ENCODE measurements at regions not wholly inside any gene's neighbourhood (a gene's known extent, or its start where the extent isn't known, plus 50 kb on each side); places are given as distances from the start of the nearest gene placed in this dataset.
"Not testable (repeated sequence)": the region's sequence is repeated elsewhere in the genome, so short reads cannot be mapped to it uniquely, and the experiment has no call there.

- Histone ChIP-seq H3K9me3 (no peaks in the 10 kb centered on the region), H3K27ac (no peak overlapping the region), H3K4me2 (no peak overlapping the region), H3K4me1 (peaks cover 26% of the 10 kb centered on the region), H3K36me3 (peaks cover 20% of the 10 kb centered on the region; the same call in 1 of the 2 replicates), H4K20me1 (no peaks in the 10 kb centered on the region), H3K27me3 (no peaks in the 10 kb centered on the region), H3K4me3 (no peak overlapping the region), H3K9ac (no peak overlapping the region)
- TF ChIP-seq Cebpa-rat (IDR thresholded peaks at IDR 0.05), result no peak
Observed at GRCh38 chr11:126139111-126140091, 72.0 kb downstream of the RPUSD4 start.

- no peak overlapping the region for H3K4me3 ChIP-seq
- peaks cover 20% of the 10 kb centered on the region; the same call in 1 of the 2 replicates for H3K36me3 ChIP-seq
- no peak for TF ChIP-seq Cebpa-rat (IDR thresholded peaks at IDR 0.05)
- no peak overlapping the region for H3K27ac ChIP-seq
- H3K4me2 ChIP-seq, result no peak overlapping the region
- H3K9ac ChIP-seq, result no peak overlapping the region
- H3K4me1 ChIP-seq, result peaks cover 26% of the 10 kb centered on the region
- H3K9me3 ChIP-seq, result no peaks in the 10 kb centered on the region
- no peaks in the 10 kb centered on the region for H3K27me3 ChIP-seq
- no peaks in the 10 kb centered on the region for H4K20me1 ChIP-seq
Observed at GRCh38 chr11:126138636-126139035, 72.8 kb downstream of the RPUSD4 start.

- Histone ChIP-seq H3K36me3 (peaks cover 20% of the 10 kb centered on the region; the same call in 1 of the 2 replicates), H3K27ac (no peak overlapping the region), H4K20me1 (no peaks in the 10 kb centered on the region), H3K4me1 (peaks cover 26% of the 10 kb centered on the region), H3K27me3 (no peaks in the 10 kb centered on the region), H3K9me3 (no peaks in the 10 kb centered on the region), H3K9ac (no peak overlapping the region), H3K4me3 (no peak overlapping the region), H3K4me2 (no peak overlapping the region)
- no peak for TF ChIP-seq Cebpa-rat (IDR thresholded peaks at IDR 0.05)
Observed at GRCh38 chr11:126137136-126137535, 74.3 kb downstream of the RPUSD4 start.

GRCh38 chr11:126136507-126136906 lies 73.8 kb upstream of the CDON start:
- H3K9me3 ChIP-seq, result no peaks in the 10 kb centered on the region
- H3K4me2 ChIP-seq, result no peak overlapping the region
- no peak overlapping the region for H3K9ac ChIP-seq
- H3K27me3 ChIP-seq, result no peaks in the 10 kb centered on the region
- no peak for TF ChIP-seq Cebpa-rat (IDR thresholded peaks at IDR 0.05)
- H4K20me1 ChIP-seq, result no peaks in the 10 kb centered on the region
- H3K4me1 ChIP-seq, result peaks cover 21% of the 10 kb centered on the region
- peaks cover 20% of the 10 kb centered on the region; the same call in 1 of the 2 replicates for H3K36me3 ChIP-seq
- H3K27ac ChIP-seq, result no peak overlapping the region
- no peak overlapping the region for H3K4me3 ChIP-seq

GRCh38 chr11:126135235-126136176 lies 72.8 kb upstream of the CDON start:
- H3K4me3 ChIP-seq, result no peak overlapping the region
- peaks cover 20% of the 10 kb centered on the region; the same call in 1 of the 2 replicates for H3K36me3 ChIP-seq
- no peak overlapping the region for H3K9ac ChIP-seq
- H3K9me3 ChIP-seq, result no peaks in the 10 kb centered on the region
- no peak overlapping the region for H3K4me2 ChIP-seq
- no peaks in the 10 kb centered on the region for H4K20me1 ChIP-seq
- no peak overlapping the region for H3K27ac ChIP-seq
- H3K27me3 ChIP-seq, result no peaks in the 10 kb centered on the region
- no peak for TF ChIP-seq Cebpa-rat (IDR thresholded peaks at IDR 0.05)
- peaks cover 11% of the 10 kb centered on the region for H3K4me1 ChIP-seq

- Histone ChIP-seq H3K4me1 (peaks cover 3% of the 10 kb centered on the region; the same call in 1 of the 2 replicates), H3K4me2 (no peak overlapping the region), H4K20me1 (no peaks in the 10 kb centered on the region), H3K9me3 (no peaks in the 10 kb centered on the region), H3K4me3 (no peak overlapping the region), H3K9ac (no peak overlapping the region), H3K36me3 (peaks cover 19% of the 10 kb centered on the region; the same call in 1 of the 2 replicates), H3K27me3 (no peaks in the 10 kb centered on the region), H3K27ac (no peak overlapping the region)
- no peak for TF ChIP-seq Cebpa-rat (IDR thresholded peaks at IDR 0.05)
Observed at GRCh38 chr11:126134461-126135155, 71.9 kb upstream of the CDON start.

GRCh38 chr11:126133901-126134300 lies 71.2 kb upstream of the CDON start:
- Histone ChIP-seq H3K27ac (no peak overlapping the region), H3K9ac (no peak overlapping the region), H4K20me1 (no peaks in the 10 kb centered on the region), H3K9me3 (no peaks in the 10 kb centered on the region), H3K27me3 (no peaks in the 10 kb centered on the region), H3K36me3 (peaks cover 16% of the 10 kb centered on the region; the same call in 1 of the 2 replicates), H3K4me3 (no peak overlapping the region), H3K4me2 (no peak overlapping the region), H3K4me1 (no peaks in the 10 kb centered on the region)
- no peak for TF ChIP-seq Cebpa-rat (IDR thresholded peaks at IDR 0.05)

- Histone ChIP-seq H3K27ac (no peak overlapping the region), H3K36me3 (peaks cover 2% of the 10 kb centered on the region; the same call in 1 of the 2 replicates), H3K4me2 (no peak overlapping the region), H3K9ac (no peak overlapping the region), H3K9me3 (no peaks in the 10 kb centered on the region), H3K27me3 (no peaks in the 10 kb centered on the region), H4K20me1 (no peaks in the 10 kb centered on the region), H3K4me3 (no peak overlapping the region), H3K4me1 (no peaks in the 10 kb centered on the region)
- TF ChIP-seq Cebpa-rat (IDR thresholded peaks at IDR 0.05), result no peak
Observed at GRCh38 chr11:126132319-126132718, 69.7 kb upstream of the CDON start.

GRCh38 chr11:126130781-126131180 lies 68.1 kb upstream of the CDON start:
- H3K27me3 ChIP-seq, H4K20me1 ChIP-seq, H3K36me3 ChIP-seq, H3K27ac ChIP-seq, H3K4me1 ChIP-seq, H3K9ac ChIP-seq, H3K9me3 ChIP-seq, H3K4me2 ChIP-seq, H3K4me3 ChIP-seq: not testable (repeated sequence)

All from BLaER1 (cell line).